Suprapubic skin (tissue), 4 donors: ENCODE measurements at regions not wholly inside any gene's neighbourhood (a gene's known extent, or its start where the extent isn't known, plus 50 kb on each side); places are given as distances from the start of the nearest gene placed in this dataset.

ENCODE experiments used
- EP300 ChIP-seq: sonication (generic); formaldehyde crosslinking; IDR thresholded peaks from one replicate; pipeline ENCODE4 v1.6.1; 2017; ENCODE audit warnings: antibody characterized with exemption
- POLR2A ChIP-seq, 2 donors: fragments of 450-650 bp; IDR thresholded peaks; one replicate each; pipeline ENCODE4 v1.6.1; 2017; ENCODE audit warnings: antibody characterized with exemption in 2 of 2, mild to moderate bottlenecking in 2 of 2, moderate library complexity in 2 of 2
- POLR2AphosphoS5 ChIP-seq, 3 donors: sonication (generic); formaldehyde crosslinking; IDR thresholded peaks; one replicate each; pipeline ENCODE4 v1.6.1; 2017; ENCODE audit warnings: antibody characterized with exemption in 3 of 3
- TF ChIP-seq, protein P1 (sequence below), 2 donors: fragments of 200-600 bp in 1 of 2; fragments of 450-650 bp in 1 of 2; sonication (generic) in 1 of 2; IDR thresholded peaks; one replicate each; pipeline ENCODE4 v1.5.1; 2016 to 2019; ENCODE audit warnings: antibody characterized with exemption in 2 of 2, mild to moderate bottlenecking in 1 of 2, moderate library complexity in 1 of 2

DNA sequence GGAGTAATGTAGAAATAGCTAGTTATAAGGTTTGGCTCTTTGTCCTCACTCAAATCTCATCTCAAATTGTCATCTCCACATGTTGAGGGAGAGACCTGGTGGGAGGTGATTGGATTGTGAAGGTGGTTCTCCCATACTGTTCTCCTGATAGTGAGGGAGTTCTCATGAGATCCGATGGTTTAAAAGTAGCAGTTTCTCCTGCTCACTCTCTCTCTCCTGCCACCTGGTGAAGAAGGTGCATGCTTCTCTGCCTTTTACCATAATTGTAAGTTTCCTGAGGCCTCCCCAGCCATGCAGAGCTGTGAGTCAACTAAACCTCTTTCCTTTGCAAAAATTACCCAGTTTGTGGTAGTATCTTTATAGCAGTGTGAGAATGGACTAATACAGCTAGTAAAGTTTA is 849.4 kb downstream of the DACH1 start:
- no peak for TF ChIP-seq POLR2AphosphoS5 (IDR thresholded peaks at IDR 0.05)
- TF ChIP-seq, protein P1, sequence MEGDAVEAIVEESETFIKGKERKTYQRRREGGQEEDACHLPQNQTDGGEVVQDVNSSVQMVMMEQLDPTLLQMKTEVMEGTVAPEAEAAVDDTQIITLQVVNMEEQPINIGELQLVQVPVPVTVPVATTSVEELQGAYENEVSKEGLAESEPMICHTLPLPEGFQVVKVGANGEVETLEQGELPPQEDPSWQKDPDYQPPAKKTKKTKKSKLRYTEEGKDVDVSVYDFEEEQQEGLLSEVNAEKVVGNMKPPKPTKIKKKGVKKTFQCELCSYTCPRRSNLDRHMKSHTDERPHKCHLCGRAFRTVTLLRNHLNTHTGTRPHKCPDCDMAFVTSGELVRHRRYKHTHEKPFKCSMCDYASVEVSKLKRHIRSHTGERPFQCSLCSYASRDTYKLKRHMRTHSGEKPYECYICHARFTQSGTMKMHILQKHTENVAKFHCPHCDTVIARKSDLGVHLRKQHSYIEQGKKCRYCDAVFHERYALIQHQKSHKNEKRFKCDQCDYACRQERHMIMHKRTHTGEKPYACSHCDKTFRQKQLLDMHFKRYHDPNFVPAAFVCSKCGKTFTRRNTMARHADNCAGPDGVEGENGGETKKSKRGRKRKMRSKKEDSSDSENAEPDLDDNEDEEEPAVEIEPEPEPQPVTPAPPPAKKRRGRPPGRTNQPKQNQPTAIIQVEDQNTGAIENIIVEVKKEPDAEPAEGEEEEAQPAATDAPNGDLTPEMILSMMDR (IDR thresholded peaks at IDR 0.05), result no peak
- TF ChIP-seq POLR2A (IDR thresholded peaks at IDR 0.05), result no peak
- no peak for TF ChIP-seq EP300
